ENCODE measurements at regions not wholly inside any gene's neighbourhood (a gene's known extent, or its start where the extent isn't known, plus 50 kb on each side); places are given as distances from the start of the nearest gene placed in this dataset.
"Not testable (repeated sequence)": the region's sequence is repeated elsewhere in the genome, so short reads cannot be mapped to it uniquely, and the experiment has no call there.

DNA sequence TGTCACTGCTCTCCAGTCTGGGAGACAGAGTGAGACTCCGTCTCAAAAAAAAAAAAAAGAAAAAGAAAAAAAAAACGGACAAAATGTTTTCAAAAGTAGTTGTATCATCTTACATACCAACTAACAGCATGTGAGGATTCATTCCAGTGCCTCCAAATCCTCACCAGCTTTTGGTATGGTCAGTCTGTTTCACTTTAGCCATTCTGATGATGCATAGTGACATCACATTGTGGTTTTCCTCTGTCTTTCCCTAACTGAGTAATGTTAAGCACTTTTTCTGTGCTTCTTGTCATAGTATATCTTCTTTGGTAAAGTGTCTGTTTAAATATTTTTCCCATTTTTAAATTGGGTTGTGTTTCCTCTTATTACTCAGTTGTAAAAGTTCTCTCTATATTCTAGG lies 251.4 kb upstream of the CTBP2 start:
- no peak overlapping the region for H3K4me3 ChIP-seq (ENCODE audit: low read depth, low read length)
- TF ChIP-seq, protein P1, sequence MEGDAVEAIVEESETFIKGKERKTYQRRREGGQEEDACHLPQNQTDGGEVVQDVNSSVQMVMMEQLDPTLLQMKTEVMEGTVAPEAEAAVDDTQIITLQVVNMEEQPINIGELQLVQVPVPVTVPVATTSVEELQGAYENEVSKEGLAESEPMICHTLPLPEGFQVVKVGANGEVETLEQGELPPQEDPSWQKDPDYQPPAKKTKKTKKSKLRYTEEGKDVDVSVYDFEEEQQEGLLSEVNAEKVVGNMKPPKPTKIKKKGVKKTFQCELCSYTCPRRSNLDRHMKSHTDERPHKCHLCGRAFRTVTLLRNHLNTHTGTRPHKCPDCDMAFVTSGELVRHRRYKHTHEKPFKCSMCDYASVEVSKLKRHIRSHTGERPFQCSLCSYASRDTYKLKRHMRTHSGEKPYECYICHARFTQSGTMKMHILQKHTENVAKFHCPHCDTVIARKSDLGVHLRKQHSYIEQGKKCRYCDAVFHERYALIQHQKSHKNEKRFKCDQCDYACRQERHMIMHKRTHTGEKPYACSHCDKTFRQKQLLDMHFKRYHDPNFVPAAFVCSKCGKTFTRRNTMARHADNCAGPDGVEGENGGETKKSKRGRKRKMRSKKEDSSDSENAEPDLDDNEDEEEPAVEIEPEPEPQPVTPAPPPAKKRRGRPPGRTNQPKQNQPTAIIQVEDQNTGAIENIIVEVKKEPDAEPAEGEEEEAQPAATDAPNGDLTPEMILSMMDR (conservative IDR thresholded peaks at IDR 0.05; ENCODE audit: low read depth, low read length): no peak
- peak; percentile 26 for DNase-seq (ENCODE audit: low read depth)

DNA sequence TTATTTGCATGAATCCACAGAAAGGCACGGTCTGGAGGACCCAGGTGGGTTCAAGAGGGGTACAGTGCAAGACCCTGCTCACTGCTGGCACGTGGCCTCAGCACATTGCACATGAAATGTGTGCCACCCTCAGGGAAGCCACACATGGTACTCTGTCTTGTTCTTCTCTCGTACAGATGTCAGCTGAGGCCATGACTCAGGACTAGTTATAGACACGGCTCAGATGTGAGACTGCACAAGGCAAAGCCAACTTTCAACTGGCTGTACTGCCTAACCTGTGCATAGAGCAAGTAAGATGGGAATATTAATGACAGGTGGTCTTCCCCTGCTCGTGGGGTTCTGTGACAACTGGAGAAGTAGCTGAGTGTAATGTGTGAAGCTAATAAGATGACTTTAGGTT lies 249.4 kb upstream of the CTBP2 start:
- DNase-seq (ENCODE audit: low read depth): no peak
- TF ChIP-seq, protein P1 (conservative IDR thresholded peaks at IDR 0.05; ENCODE audit: low read depth, low read length): no peak
- no peak overlapping the region for H3K4me3 ChIP-seq (ENCODE audit: low read depth, low read length)

DNA sequence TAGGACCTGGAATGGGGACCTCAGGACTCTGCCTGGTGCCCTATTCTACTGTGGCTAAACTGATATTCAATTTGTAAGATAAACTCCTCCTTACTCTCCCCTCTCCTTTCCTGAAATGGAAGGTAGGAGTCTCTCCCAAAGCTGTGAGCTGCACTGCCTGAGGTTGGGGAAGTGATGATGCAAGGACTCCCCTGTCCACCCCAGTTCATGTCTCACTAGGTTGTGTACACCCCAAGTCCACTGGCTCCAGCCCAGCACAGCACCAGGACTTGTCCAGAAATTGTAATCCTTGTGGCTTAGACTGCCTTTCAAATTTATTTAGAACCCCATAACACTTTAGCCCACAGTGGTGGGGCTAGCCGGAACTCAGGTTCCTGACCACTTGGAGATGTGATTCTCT lies 247.2 kb upstream of the CTBP2 start:
- TF ChIP-seq, protein P1 (conservative IDR thresholded peaks at IDR 0.05; ENCODE audit: low read depth, low read length): no peak

DNA sequence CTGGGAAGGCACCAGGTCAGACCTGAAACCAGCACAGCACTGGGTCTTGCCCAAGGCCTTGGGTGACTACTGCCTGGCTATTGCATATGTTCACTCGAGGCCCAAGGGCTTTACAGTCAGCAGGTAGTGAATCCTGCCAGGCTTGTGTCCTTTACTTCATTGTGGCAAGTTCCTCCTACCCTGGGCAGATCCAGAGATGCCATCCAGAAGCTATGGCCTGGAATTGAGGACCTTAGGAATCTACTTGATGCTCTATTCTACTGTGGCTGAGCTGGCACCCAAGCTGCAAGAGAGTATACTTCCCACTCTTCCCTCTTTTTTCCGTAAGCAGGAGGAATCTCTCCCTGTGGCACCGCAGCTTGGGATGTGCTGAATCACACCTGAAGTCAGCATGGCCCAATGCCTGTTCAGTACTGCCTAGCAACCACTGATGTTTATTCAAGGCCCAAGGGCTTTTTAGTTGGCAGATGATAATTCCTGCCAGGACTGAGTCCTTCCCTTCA lies 246.7 kb upstream of the CTBP2 start:
- DNase-seq (ENCODE audit: low read depth): no peak
- no peak overlapping the region for H3K4me3 ChIP-seq (ENCODE audit: low read depth, low read length)
- TF ChIP-seq, protein P1 (conservative IDR thresholded peaks at IDR 0.05; ENCODE audit: low read depth, low read length): no peak

More for the DNA sequence above, 247.2 kb upstream of the CTBP2 start:
- H3K4me3 ChIP-seq (ENCODE audit: low read depth, low read length): no peak overlapping the region
- no peak for DNase-seq (ENCODE audit: low read depth)

DNA sequence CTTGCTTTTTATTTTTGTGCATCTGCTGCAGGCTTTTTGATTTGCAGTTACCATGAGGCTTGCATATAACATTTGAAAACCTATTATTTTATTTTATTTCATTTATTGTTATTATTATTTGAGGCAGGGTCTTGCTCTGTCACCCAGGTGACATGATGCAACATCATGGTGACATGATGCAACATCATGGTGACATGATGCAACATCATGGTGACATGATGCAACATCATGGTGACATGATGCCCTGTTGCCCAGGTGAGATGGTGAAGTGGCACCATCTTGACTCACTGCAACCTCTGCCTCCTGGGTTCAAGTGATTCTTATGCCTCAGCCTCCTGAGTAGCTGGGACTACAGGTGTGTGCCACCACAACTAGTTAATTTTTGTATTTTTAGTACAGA lies 244.5 kb upstream of the CTBP2 start:
- DNase-seq (ENCODE audit: low read depth); H3K4me3 ChIP-seq (ENCODE audit: low read depth, low read length): not testable (repeated sequence)

DNA sequence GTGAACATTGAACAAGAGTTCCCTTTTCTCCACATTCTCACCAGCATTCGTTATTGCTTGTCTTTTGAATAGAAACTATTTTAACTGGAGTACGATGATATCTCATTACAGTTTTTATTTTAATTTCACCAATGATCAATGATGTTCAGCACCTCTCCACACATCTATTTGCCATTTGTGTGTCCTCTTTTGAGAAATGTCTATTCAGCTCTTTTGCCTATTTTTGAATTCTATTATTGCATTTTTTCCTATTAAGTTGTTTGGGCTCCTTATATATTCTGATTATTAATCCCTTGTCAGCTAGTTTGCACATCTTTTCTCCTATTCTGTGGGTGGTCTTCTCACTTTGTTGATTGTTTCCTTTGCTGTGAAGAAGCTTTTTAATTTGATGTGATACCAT lies 241.1 kb upstream of the CTBP2 start:
- DNase-seq (ENCODE audit: low read depth): no peak
- no peak overlapping the region for H3K4me3 ChIP-seq (ENCODE audit: low read depth, low read length)
- TF ChIP-seq, protein P1 (conservative IDR thresholded peaks at IDR 0.05; ENCODE audit: low read depth, low read length): no peak

DNA sequence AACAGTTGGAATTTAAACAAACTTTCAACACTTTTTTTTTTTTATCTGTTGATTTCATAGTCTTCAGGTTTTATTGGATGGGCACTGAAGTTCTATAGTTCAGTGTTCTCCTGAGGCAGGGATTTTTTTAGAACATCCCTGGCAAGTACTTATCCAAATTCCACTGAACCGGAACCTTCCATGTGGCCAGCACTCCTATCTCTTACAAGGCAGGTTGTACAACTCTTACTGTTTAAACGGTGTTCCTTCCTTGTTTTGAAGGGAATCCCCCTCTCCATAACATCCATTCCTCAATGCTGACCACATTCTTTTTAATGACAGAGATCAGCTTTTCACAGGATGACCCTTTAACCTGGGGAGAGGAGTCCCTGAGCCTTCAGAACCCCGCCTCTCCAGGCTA lies 238.9 kb upstream of the CTBP2 start:
- DNase-seq (ENCODE audit: low read depth): no peak
- TF ChIP-seq, protein P1 (conservative IDR thresholded peaks at IDR 0.05; ENCODE audit: low read depth, low read length): no peak

More for the DNA sequence above, 238.9 kb upstream of the CTBP2 start:
- H3K4me3 ChIP-seq (ENCODE audit: low read depth, low read length): no peak overlapping the region
